ENCODE measurements at regions not wholly inside any gene's neighbourhood (a gene's known extent, or its start where the extent isn't known, plus 50 kb on each side); places are given as distances from the start of the nearest gene placed in this dataset.

DNA sequence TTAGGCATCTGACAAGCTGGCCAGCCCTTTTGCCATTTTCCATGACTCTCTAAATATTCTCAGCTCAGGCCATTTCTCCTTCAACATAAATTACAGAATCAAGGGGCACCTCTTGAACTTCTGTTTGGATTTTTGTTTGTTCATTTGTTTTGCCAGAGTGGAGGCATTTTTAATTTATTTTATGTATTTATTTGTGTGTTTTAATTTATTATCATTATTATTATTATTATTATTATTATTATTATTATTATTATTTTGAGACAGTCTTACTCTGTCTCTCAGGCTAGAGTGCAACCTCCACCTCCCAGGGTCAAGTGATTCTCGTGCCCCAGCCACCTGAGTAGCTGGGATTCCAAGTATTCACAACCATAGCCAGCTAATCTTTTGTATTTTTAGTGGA lies 1578.0 kb downstream of the CDH8 start:
- H3K4me3 ChIP-seq (ENCODE audit: low read length): no peak overlapping the region
- TF ChIP-seq CTCF (conservative IDR thresholded peaks at IDR 0.05; ENCODE audit: low read depth, low read length): no peak
- DNase-seq (ENCODE audit: low read depth): no peak

GRCh38 chr16:60452646-60453045 lies 1583.6 kb downstream of the CDH8 start:
- DNase-seq (ENCODE audit: low read depth): no peak
- TF ChIP-seq CTCF (conservative IDR thresholded peaks at IDR 0.05; ENCODE audit: low read depth, low read length): no peak
- no peak overlapping the region for H3K4me3 ChIP-seq (ENCODE audit: low read length)

DNA sequence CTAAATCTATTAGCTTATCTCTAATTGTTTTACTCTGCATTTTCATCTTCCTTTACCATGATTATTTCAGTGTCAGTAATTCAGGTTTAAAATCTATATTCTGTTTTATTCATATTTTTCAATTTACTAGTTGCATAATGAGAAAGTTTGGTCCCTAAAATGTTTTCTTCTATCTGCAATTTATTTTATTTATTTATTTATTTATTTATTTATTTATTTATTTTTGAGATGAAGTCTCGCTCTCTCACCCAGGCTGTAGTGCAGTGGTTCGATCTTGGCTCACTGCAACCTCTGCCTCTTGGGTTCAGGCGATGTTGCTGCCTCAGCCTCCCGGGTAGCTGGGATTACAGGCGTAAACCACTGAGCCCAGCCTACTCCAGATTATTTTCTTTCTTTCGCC lies 1597.3 kb downstream of the CDH8 start:
- no peak overlapping the region for H3K4me3 ChIP-seq (ENCODE audit: low read length)
- DNase-seq (ENCODE audit: low read depth): no peak
- TF ChIP-seq CTCF (conservative IDR thresholded peaks at IDR 0.05; ENCODE audit: low read depth, low read length): no peak

DNA sequence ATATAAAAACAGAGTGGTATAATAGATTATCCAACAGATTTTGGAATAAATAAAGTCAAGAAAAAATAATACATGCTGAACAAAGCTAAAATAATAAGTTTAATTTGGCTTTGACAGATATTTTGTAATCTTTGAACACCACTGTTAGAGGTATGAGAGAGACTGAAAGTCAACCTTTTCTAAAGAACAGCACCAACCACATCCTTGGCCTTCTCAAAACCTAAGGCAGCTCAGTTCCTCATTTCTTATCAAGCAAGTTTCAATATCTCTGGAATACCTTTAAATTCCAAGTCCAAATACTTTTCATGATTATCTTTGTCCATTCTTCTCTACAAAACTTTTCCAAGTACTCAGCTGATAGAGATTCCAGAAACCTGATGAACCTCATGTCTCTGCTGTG lies 1603.8 kb downstream of the CDH8 start:
- no peak for DNase-seq (ENCODE audit: low read depth)
- TF ChIP-seq CTCF (conservative IDR thresholded peaks at IDR 0.05; ENCODE audit: low read depth, low read length): no peak
- no peak overlapping the region for H3K4me3 ChIP-seq (ENCODE audit: low read length)

DNA sequence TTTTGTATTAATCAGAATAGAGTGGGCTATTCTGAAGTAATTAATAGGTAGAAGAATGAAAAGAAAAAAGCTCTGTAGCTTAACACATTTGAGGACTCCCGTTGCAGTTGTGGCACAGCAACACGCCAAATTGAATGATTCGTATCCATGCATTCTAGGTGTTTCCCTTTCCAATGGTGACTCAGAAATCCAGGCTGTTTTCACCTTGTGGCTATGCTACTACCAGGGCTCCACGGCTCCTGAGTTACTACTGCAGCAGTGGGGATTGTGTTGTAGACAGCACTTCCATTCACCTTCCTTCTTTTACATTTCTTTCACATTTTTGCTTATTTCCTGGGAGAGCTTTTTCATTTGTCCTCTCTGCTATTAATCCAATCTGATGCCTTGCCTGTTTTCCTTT lies 1616.4 kb downstream of the CDH8 start:
- no peak for DNase-seq (ENCODE audit: low read depth)
- no peak for TF ChIP-seq CTCF (conservative IDR thresholded peaks at IDR 0.05; ENCODE audit: low read depth, low read length)
- H3K4me3 ChIP-seq (ENCODE audit: low read length): no peak overlapping the region

DNA sequence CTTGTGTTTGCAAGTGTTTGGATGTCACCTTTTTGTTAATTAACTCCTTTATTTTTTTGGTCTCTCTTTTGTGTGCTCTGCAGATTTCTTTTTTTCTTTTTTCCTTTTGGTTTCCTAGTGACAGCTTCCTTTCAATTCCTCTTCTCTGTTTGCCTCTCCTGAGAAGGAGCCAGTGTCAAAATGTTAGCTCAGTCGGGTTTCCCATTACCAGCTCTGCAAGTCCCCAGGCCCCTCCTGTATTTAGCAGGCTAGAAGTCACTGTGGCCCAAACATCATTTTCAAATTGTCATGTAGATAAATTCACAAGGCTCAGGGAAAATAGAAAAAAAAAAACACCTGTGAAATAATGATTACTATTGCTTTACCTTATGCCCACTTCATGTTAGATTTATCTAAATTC lies 1621.6 kb downstream of the CDH8 start:
- no peak for DNase-seq (ENCODE audit: low read depth)
- no peak overlapping the region for H3K4me3 ChIP-seq (ENCODE audit: low read length)
- TF ChIP-seq CTCF (conservative IDR thresholded peaks at IDR 0.05; ENCODE audit: low read depth, low read length): no peak

- no peak overlapping the region for H3K4me3 ChIP-seq (ENCODE audit: low read length)
- no peak for DNase-seq (ENCODE audit: low read depth)
- TF ChIP-seq CTCF (conservative IDR thresholded peaks at IDR 0.05; ENCODE audit: low read depth, low read length): no peak
Measured at GRCh38 chr16:60413969-60414368, 1622.3 kb downstream of the CDH8 start.
